ENCODE measurements at regions not wholly inside any gene's neighbourhood (a gene's known extent, or its start where the extent isn't known, plus 50 kb on each side); places are given as distances from the start of the nearest gene placed in this dataset.

DNA sequence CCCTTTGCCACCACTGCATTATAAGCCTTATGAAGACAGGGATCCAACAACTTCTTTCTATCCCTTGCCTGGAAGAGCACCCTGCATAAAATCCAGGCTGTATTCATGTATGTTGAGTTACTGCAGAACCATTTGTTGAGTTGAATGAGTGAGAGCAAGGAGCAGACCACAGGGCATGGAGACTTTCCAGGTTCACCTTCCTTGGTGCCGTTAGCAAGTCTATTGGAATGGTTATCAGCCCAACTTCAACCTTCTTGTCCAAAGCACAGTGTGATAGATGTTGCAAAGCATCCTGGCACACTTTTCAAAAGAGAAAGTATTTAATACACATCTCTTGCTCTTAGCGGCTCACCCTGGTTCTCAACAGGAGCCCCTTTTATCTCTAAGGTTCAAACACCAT lies 100.9 kb upstream of the CLDN10 start:
- Histone ChIP-seq H3K36me3 (ENCODE audit: control insufficient read depth, insufficient read depth, low read length) (no peaks in the 10 kb centered on the region), H3K27ac (ENCODE audit: extremely low read depth, low read depth, low read length) (no peak overlapping the region), H3K4me2 (ENCODE audit: insufficient read depth, low read length) (no peak overlapping the region), H3K9me1 (ENCODE audit: control insufficient read depth, insufficient read depth, low read length) (no peaks in the 10 kb centered on the region), H3K27me3 (ENCODE audit: control insufficient read depth in 2 of 2, insufficient read depth in 2 of 2, low read length in 2 of 2) (peaks cover 3 to 10% of the 10 kb centered on the region in 2 experiments; a peak in 2 of 5 replicates), H3K9ac (ENCODE audit: insufficient read depth in 1 of 2, low read depth in 2 of 2, low read length in 2 of 2) (no peak overlapping the region), H3K79me2 (ENCODE audit: control insufficient read depth, insufficient read depth, low read length) (no peaks in the 10 kb centered on the region), H2AFZ (ENCODE audit: low read depth, low read length) (no peak overlapping the region), H3K9me3 (replicated peaks; ENCODE audit: control insufficient read depth, insufficient read depth, low read depth, low read length) (no peaks in the 10 kb centered on the region), H4K20me1 (replicated peaks; ENCODE audit: control insufficient read depth, insufficient read depth, low read length) (no peaks in the 10 kb centered on the region), H3K4me3 (no peak overlapping the region), H3K4me1 (replicated peaks in 1 of 2; ENCODE audit: control insufficient read depth in 2 of 2, insufficient read depth in 2 of 2, low read length in 2 of 2) (no peaks in the 10 kb centered on the region; a peak in 2 of 5 replicates)
- DNase-seq (ENCODE audit: extremely low read depth in 1 of 4, low spot score in 3 of 4): no peak
- no TSS peak for BruUV-seq (replicated peaks)
- POLR2A ChIA-PET: no interaction called here
- TF ChIP-seq POLR2G (IDR thresholded peaks at IDR 0.05; ENCODE audit: low read depth, low read length): no peak
- TF ChIP-seq CBX2 (IDR thresholded peaks at IDR 0.05; ENCODE audit: insufficient read depth, low read length, poor library complexity, severe bottlenecking): no peak
- TF ChIP-seq ZNF699 (CRISPR knock-in tag; IDR thresholded peaks at IDR 0.05; ENCODE audit: insufficient replicate concordance): no peak
- TF ChIP-seq TAF7 (tag; IDR thresholded peaks at IDR 0.05): no peak
- TF ChIP-seq NR2F6 (CRISPR knock-in tag; IDR thresholded peaks at IDR 0.05): no peak
- TF ChIP-seq IRF9 (tag; IDR thresholded peaks at IDR 0.05): no peak
- TF ChIP-seq POLR2B (IDR thresholded peaks at IDR 0.05; ENCODE audit: low read depth, partially characterized antibody): no peak
- no peak for TF ChIP-seq MNT (conservative IDR thresholded peaks at IDR 0.05)
- no peak for FAIRE-seq
- WGBS (ENCODE audit: insufficient coverage, low coverage, missing lambda C conversion rate): 4% methylated on average over 2 of the region's 2 CpGs
- ATAC-seq: no peak
- CTCF ChIA-PET (ENCODE audit: low intra/inter-chr PET ratio): interaction anchor here (0.8 kb wide), 1 partner anchor 1591 kb away, joined by 3 read pairs; no protein-coding TSS in a partner anchor
- intact Hi-C loops (cut with micrococcal nuclease) (no loop called here), in situ Hi-C loops (cut with MboI) (no loop called here)
